Psoas muscle (tissue), 7 donors: ENCODE measurements at regions not wholly inside any gene's neighbourhood (a gene's known extent, or its start where the extent isn't known, plus 50 kb on each side); places are given as distances from the start of the nearest gene placed in this dataset.

Source experiments
- ATAC-seq, 4 donors: fragments of 200-7000 bp; cut with Tn5 transposase; one replicate each; pipeline ENCODE4 v1.9.1; 2020; ENCODE audit warnings: moderate library complexity in 3 of 4, mild to moderate bottlenecking in 2 of 4
- DNase-seq, 2 donors: peaks; one replicate each; pipeline ENCODE4 v3.0.0-alpha.2; 2020
- H3K27ac ChIP-seq: fragments of 200-600 bp; one replicate; pipeline ENCODE4 v1.8.0; 2022
- H3K27me3 ChIP-seq, 3 donors: fragments of 200-600 bp in 1 of 3; one replicate each; pipeline versions ENCODE4 v1.6.1 to v1.8.0; 2013 to 2022; ENCODE audit warnings: low read length in 2 of 3, mild to moderate bottlenecking in 2 of 3, moderate library complexity in 1 of 3; ENCODE audit not compliant: insufficient read depth in 3 of 3
- H3K36me3 ChIP-seq, 2 donors: fragments of 200-600 bp in 1 of 2; one replicate each; pipeline versions ENCODE4 v1.6.1 to v1.8.0; 2013 to 2022; ENCODE audit warnings: low read depth in 1 of 2, mild to moderate bottlenecking in 1 of 2, moderate library complexity in 1 of 2; ENCODE audit not compliant: insufficient read depth in 1 of 2
- H3K4me1 ChIP-seq: fragments of 200-600 bp; one replicate; pipeline ENCODE4 v1.8.0; 2022
- H3K4me3 ChIP-seq: fragments of 200-600 bp; one replicate; pipeline ENCODE4 v1.8.0; 2022; ENCODE audit warnings: mild to moderate bottlenecking
- H3K9me3 ChIP-seq: fragments of 200-600 bp; one replicate; pipeline ENCODE4 v1.8.0; 2022
- WGBS, 3 donors: extraction: QIAGEN DNeasy Blood & Tissue Kit; methylation state at CpG; one replicate each; pipeline versions ENCODE4 v1.1.6 to v1.1.7; 2013; 5-methylcytosine and 5-hydroxymethylcytosine counted together
- intact Hi-C, 2 donors: fragments of 100-400 bp; cut with DNase I; formaldehyde crosslinking; loops; one replicate each; pipeline versions ENCODE4 v1.11.0 to v1.14.2; 2022
- TF ChIP-seq, protein P1 (sequence below): fragments of 200-600 bp; IDR thresholded peaks from one replicate; pipeline ENCODE4 v1.8.0; 2022; ENCODE audit warnings: antibody characterized with exemption
- donor health status: healthy with polysubstance abuse.
- donor health status: DM: no; HTN: no; CAD: no; lungs with moderate emphysema.
- donor health status: Bipolar disorder and iron deficiency.
- donor health status: healthy.
- donor health status: DM: yes; HTN: yes; CAD: no.
- donor health status: DM: no; HTN: no; CAD: no.
- donor health status: DM: yes; HTN: yes; CAD: no.

DNA sequence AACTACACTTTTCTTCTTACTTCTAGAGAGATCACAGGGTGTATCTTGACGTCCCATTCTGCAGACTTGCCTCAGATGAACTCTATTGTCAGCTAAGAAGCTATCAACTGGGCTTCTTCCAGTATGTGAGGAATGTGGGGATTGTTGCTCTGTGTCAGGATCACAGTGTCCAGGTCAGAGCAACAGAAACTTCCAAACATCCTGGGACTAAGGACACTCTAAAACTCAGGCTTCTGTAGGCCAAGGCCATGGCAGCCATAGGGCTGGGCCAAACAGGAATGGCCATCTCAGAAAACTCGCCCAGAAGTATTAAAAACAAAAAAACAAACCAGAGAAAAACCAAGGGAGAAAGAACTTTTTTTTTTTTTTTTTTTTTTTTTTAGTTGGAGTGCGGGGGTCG lies 210.0 kb upstream of the CLINT1 start:
- H3K9me3 ChIP-seq = no peaks in the 10 kb centered on the region
- ATAC-seq (no peak), DNase-seq (no peak)
- WGBS, 3 donors = 73 to 80% (median 76%) methylated on average over 4 of the region's 4 CpGs
- H3K27ac ChIP-seq = no peak overlapping the region
- intact Hi-C loops = loop anchor here in 1 of 2 donors (5.0 kb wide), 1 partner anchor 623 kb away; no protein-coding TSS in a partner anchor
- H3K4me1 ChIP-seq = no peaks in the 10 kb centered on the region
- H3K27me3 ChIP-seq = no peaks in the 10 kb centered on the region
- H3K4me3 ChIP-seq = no peak overlapping the region
- TF ChIP-seq, protein P1, sequence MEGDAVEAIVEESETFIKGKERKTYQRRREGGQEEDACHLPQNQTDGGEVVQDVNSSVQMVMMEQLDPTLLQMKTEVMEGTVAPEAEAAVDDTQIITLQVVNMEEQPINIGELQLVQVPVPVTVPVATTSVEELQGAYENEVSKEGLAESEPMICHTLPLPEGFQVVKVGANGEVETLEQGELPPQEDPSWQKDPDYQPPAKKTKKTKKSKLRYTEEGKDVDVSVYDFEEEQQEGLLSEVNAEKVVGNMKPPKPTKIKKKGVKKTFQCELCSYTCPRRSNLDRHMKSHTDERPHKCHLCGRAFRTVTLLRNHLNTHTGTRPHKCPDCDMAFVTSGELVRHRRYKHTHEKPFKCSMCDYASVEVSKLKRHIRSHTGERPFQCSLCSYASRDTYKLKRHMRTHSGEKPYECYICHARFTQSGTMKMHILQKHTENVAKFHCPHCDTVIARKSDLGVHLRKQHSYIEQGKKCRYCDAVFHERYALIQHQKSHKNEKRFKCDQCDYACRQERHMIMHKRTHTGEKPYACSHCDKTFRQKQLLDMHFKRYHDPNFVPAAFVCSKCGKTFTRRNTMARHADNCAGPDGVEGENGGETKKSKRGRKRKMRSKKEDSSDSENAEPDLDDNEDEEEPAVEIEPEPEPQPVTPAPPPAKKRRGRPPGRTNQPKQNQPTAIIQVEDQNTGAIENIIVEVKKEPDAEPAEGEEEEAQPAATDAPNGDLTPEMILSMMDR = no peak
- no peaks in the 10 kb centered on the region for H3K36me3 ChIP-seq

DNA sequence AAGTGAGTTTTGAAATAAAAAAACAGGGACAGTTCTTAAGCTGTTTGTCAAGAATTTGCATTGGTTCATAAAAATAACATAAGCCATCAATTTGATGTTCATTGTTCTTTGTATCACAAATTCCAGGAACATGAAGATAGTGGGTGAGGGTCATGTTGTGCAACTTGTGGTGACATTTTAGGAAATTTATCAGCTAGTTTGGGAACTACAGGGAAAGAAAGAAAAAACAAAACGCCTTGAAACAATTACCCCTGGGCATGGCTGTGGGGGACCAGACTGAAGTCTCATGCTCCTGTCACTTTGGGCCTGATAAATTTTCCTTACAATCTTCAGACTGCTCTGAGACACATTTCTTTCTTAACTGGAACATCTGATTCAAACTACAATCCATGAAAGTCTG lies 207.1 kb upstream of the CLINT1 start:
- no peak overlapping the region for H3K4me3 ChIP-seq
- no peak for ATAC-seq
- WGBS, 3 donors = 0 to 71% (median 35%) methylated on average over 1 of the region's 1 CpG
- H3K27ac ChIP-seq = no peak overlapping the region
- H3K9me3 ChIP-seq = no peaks in the 10 kb centered on the region
- no peaks in the 10 kb centered on the region for H3K36me3 ChIP-seq
- no peaks in the 10 kb centered on the region for H3K4me1 ChIP-seq
- TF ChIP-seq, protein P1 = no peak
- no peaks in the 10 kb centered on the region for H3K27me3 ChIP-seq
- intact Hi-C loops = loop anchor here in 1 of 2 donors (5.0 kb wide), 1 partner anchor 626 kb away; no protein-coding TSS in a partner anchor
- no peak for DNase-seq

DNA sequence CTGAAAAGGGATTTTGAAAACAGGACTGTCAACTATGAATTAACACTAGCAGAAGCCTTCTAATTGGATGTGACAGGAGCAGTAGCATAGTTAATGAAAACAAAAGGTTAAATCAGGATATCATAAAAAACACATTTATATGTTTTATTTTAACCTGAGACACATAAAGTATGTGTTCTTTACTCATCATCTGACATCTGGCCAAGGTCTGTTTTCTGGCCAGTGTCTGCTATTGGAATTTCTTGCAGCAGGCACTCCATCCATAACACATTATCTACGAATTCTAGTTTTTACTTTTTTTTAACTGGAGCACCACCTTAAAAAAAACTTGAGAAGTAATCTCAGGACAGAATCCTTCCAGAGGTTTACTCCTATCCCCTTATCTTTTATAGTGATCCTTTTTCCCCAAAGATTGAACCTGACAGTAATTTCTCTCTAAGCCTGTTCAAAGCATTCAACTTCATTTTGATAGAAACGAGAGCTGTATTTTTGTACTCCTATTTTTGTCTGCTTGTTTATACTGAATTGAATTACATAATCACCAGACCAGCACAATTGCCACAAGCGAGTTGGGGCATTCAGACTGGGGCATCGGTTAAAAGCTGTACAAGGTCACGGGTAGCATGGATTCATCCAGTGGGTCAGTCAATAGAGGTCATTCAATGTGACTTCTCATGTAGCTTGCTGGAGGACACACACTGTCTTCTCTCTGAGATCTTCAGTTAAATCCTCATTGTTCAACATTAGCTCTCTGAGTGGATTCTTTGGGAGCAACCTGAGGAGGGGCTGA lies 205.6 kb upstream of the CLINT1 start:
- Histone ChIP-seq H3K4me3 (no peak overlapping the region), H3K36me3 (no peaks in the 10 kb centered on the region), H3K4me1 (no peaks in the 10 kb centered on the region), H3K27me3 (no peaks in the 10 kb centered on the region), H3K9me3 (no peaks in the 10 kb centered on the region), H3K27ac (no peak overlapping the region)
- no peak for ATAC-seq
- no peak for DNase-seq
- TF ChIP-seq, protein P1 = no peak
- intact Hi-C loops = loop anchor here in 1 of 2 donors (5.0 kb wide), 1 partner anchor 628 kb away; no protein-coding TSS in a partner anchor
- WGBS, 3 donors = 60 to 67% (median 64%) methylated on average over 5 of the region's 5 CpGs

DNA sequence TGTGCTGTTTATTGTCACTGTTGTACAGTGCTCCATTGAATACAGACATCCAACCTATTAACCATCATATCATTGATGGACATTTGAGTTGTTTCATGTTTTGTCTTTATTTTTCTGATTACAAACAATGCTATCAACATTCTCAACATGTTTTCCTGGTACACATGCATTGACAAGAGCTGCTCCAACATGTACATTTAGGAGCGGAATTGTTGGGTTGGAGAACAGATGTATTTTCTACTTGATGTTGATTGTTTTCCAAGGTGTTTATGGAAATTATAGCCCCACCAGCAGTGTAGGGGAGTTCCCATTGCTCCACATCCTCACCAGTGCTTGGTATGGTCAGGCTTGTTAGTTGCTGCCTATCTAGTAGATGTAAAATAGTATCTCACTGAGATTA lies 204.1 kb upstream of the CLINT1 start:
- DNase-seq (no peak), ATAC-seq (no peak)
- no peaks in the 10 kb centered on the region for H3K27me3 ChIP-seq
- no peaks in the 10 kb centered on the region for H3K4me1 ChIP-seq
- intact Hi-C loops = no loop called here
- no peak overlapping the region for H3K4me3 ChIP-seq
- no peaks in the 10 kb centered on the region for H3K36me3 ChIP-seq
- 87 to 93% (median 89%) methylated on average over 1 of the region's 1 CpG for WGBS, 3 donors
- TF ChIP-seq, protein P1 = no peak
- H3K9me3 ChIP-seq = no peaks in the 10 kb centered on the region
- H3K27ac ChIP-seq = no peak overlapping the region
